ENCODE measurements at regions not wholly inside any gene's neighbourhood (a gene's known extent, or its start where the extent isn't known, plus 50 kb on each side); places are given as distances from the start of the nearest gene placed in this dataset.

DNA sequence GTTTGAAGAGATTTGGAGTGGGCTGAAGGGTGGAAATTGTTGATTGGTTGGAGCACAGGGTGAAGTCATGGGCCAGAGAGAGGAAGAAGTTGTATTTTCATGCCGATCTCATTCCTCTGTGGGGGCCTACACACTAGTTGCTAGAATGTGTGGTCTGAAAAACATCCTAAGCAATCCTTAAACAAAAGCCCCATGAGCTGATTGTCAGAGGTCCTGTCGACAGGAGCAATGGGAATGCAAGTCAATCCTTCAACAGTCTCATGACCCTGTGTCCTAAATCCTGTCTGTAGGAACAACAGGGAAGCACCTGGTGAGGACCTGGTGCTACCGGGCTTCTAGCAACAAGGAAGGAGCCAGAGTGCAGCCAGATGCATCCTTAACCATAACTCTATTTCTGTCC lies 324.0 kb upstream of the TMEM132C start:
- TF ChIP-seq POLR2AphosphoS5 (IDR thresholded peaks at IDR 0.05; ENCODE audit: low read depth, low read length) = no peak
- TF ChIP-seq SUZ12 (IDR thresholded peaks at IDR 0.05; ENCODE audit: low read length) = no peak
- no peak for TF ChIP-seq RAD21 (IDR thresholded peaks at IDR 0.05 in 1 of 2, conservative IDR thresholded peaks at IDR 0.05 in 1 of 2; ENCODE audit: low read depth in 2 of 2, low read length in 2 of 2)
- TF ChIP-seq, protein P1, sequence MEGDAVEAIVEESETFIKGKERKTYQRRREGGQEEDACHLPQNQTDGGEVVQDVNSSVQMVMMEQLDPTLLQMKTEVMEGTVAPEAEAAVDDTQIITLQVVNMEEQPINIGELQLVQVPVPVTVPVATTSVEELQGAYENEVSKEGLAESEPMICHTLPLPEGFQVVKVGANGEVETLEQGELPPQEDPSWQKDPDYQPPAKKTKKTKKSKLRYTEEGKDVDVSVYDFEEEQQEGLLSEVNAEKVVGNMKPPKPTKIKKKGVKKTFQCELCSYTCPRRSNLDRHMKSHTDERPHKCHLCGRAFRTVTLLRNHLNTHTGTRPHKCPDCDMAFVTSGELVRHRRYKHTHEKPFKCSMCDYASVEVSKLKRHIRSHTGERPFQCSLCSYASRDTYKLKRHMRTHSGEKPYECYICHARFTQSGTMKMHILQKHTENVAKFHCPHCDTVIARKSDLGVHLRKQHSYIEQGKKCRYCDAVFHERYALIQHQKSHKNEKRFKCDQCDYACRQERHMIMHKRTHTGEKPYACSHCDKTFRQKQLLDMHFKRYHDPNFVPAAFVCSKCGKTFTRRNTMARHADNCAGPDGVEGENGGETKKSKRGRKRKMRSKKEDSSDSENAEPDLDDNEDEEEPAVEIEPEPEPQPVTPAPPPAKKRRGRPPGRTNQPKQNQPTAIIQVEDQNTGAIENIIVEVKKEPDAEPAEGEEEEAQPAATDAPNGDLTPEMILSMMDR (IDR thresholded peaks at IDR 0.05; ENCODE audit: control extremely low read depth in 1 of 3, insufficient read depth in 1 of 3, low read depth in 1 of 3, low read length in 3 of 3) = no peak
- no peak for TF ChIP-seq EP300 (IDR thresholded peaks at IDR 0.05; ENCODE audit: borderline replicate concordance in 1 of 2, low read depth in 2 of 2, low read length in 2 of 2)
- TF ChIP-seq SP4 (IDR thresholded peaks at IDR 0.05; ENCODE audit: low read length) = no peak
- no peak for TF ChIP-seq FOSL1 (IDR thresholded peaks at IDR 0.05; ENCODE audit: insufficient read depth, low read depth, low read length)
- no peak for TF ChIP-seq EZH2 (IDR thresholded peaks at IDR 0.05; ENCODE audit: low read depth, low read length, severe bottlenecking)
- TF ChIP-seq TEAD4 (IDR thresholded peaks at IDR 0.05; ENCODE audit: low read depth, low read length) = no peak
- TF ChIP-seq HDAC2 (IDR thresholded peaks at IDR 0.05; ENCODE audit: borderline replicate concordance in 1 of 2, low read depth in 2 of 2, low read length in 2 of 2) = no peak
